WTC11 (cell line): ENCODE measurements at regions not wholly inside any gene's neighbourhood (a gene's known extent, or its start where the extent isn't known, plus 50 kb on each side); places are given as distances from the start of the nearest gene placed in this dataset.

Experiments
- ATAC-seq: fragments of 200-7000 bp; cut with Tn5 transposase; 2 replicates; pipeline ENCODE4 v1.10.0; 2021; ENCODE audit warnings: mild to moderate bottlenecking, moderate library complexity
- CTCF ChIA-PET: fragments of 300-600 bp; sonication (Branson Sonifier 250); formaldehyde crosslinking; loops from one replicate; lab custom pipeline; 2021; ENCODE audit warnings: antibody characterized with exemption; lab: Charles Lee
- POLR2A ChIA-PET: fragments of 350-600 bp; sonication (Branson Sonifier 250); formaldehyde crosslinking; loops from one replicate; lab custom pipeline; 2021; ENCODE audit warnings: antibody characterized with exemption; lab: Charles Lee
- DNase-seq: peaks from one replicate; pipeline ENCODE4 v3.0.0; 2021; ENCODE audit warnings: low spot score
- H3K27ac Mint-ChIP-seq: 2 replicates; pipeline ENCODE4 v1.8.0; 2021; ENCODE audit warnings: mixed read lengths
- H3K27me3 Mint-ChIP-seq: 2 replicates; pipeline ENCODE4 v1.8.0; 2021; ENCODE audit warnings: low read depth, mild to moderate bottlenecking, moderate library complexity, mixed read lengths
- H3K36me3 Mint-ChIP-seq: 2 replicates; pipeline ENCODE4 v1.8.0; 2021; ENCODE audit warnings: mixed read lengths
- H3K4me1 Mint-ChIP-seq: 2 replicates; pipeline ENCODE4 v1.8.0; 2022; ENCODE audit warnings: mixed read lengths
- H3K4me3 Mint-ChIP-seq: 2 replicates; pipeline ENCODE4 v1.8.0; 2021; ENCODE audit warnings: mild to moderate bottlenecking, moderate library complexity, mixed read lengths
- H3K9me3 Mint-ChIP-seq: 2 replicates; pipeline ENCODE4 v1.8.0; 2021; ENCODE audit warnings: mixed read lengths
- CREM ChIP-seq: sonication (generic); formaldehyde crosslinking; IDR thresholded peaks from 2 replicates; pipeline ENCODE4 v1.8.1; 2022; ENCODE audit warnings: mild to moderate bottlenecking, missing genetic modification reagents, moderate library complexity
- ELF4 ChIP-seq: sonication (generic); formaldehyde crosslinking; IDR thresholded peaks from 2 replicates; pipeline ENCODE4 v1.8.1; 2022; ENCODE audit warnings: low read depth, mild to moderate bottlenecking, moderate library complexity, missing genetic modification reagents
- EMX1 ChIP-seq: fragments of 250-450 bp; sonication (Bioruptor Pico); IDR thresholded peaks from 2 replicates; pipeline ENCODE4 v1.8.0; 2021; ENCODE audit warnings: mild to moderate bottlenecking
- FOXK1 ChIP-seq: sonication (generic); formaldehyde crosslinking; IDR thresholded peaks from 2 replicates; pipeline ENCODE4 v1.8.0; 2022; ENCODE audit warnings: mild to moderate bottlenecking, moderate library complexity, missing genetic modification reagents
- GTF2I ChIP-seq: fragments of 250-450 bp; sonication (Bioruptor Pico); conservative IDR thresholded peaks from 2 replicates; pipeline ENCODE4 v1.4.0; 2021; ENCODE audit warnings: mild to moderate bottlenecking
- HMGA2 ChIP-seq: fragments of 250-450 bp; sonication (Bioruptor Pico); IDR thresholded peaks from 2 replicates; pipeline ENCODE4 v1.4.0; 2021; ENCODE audit warnings: mild to moderate bottlenecking, moderate library complexity
- NFYB ChIP-seq: sonication (generic); formaldehyde crosslinking; conservative IDR thresholded peaks from 2 replicates; pipeline ENCODE4 v1.8.0; 2022; ENCODE audit warnings: low read depth, missing genetic modification reagents
- NR2C2 ChIP-seq: sonication (generic); formaldehyde crosslinking; IDR thresholded peaks from 2 replicates; pipeline ENCODE4 v1.8.0; 2022; ENCODE audit warnings: mild to moderate bottlenecking, missing genetic modification reagents
- NR3C1 ChIP-seq: sonication (generic); formaldehyde crosslinking; conservative IDR thresholded peaks from 2 replicates; pipeline ENCODE4 v1.8.1; 2023; ENCODE audit warnings: low read depth, mild to moderate bottlenecking, missing genetic modification reagents
- TCF7 ChIP-seq: sonication (generic); formaldehyde crosslinking; IDR thresholded peaks from 2 replicates; pipeline ENCODE4 v1.8.0; 2022; ENCODE audit warnings: mild to moderate bottlenecking, low read depth, missing genetic modification reagents, moderate library complexity
- TEAD1 ChIP-seq: sonication (generic); formaldehyde crosslinking; IDR thresholded peaks from 2 replicates; pipeline ENCODE4 v1.8.0; 2022; ENCODE audit warnings: mild to moderate bottlenecking, missing genetic modification reagents
- TEAD4 ChIP-seq: sonication (generic); formaldehyde crosslinking; IDR thresholded peaks from 2 replicates; pipeline ENCODE4 v1.8.0; 2022; ENCODE audit warnings: mild to moderate bottlenecking, missing genetic modification reagents
- ZBTB21 ChIP-seq: sonication (generic); formaldehyde crosslinking; IDR thresholded peaks from 2 replicates; pipeline ENCODE4 v1.8.1; 2023; ENCODE audit warnings: mild to moderate bottlenecking, missing genetic modification reagents, borderline replicate concordance
- ZNF121 ChIP-seq: sonication (generic); formaldehyde crosslinking; IDR thresholded peaks from 2 replicates; pipeline ENCODE4 v1.8.0; 2023; ENCODE audit warnings: missing genetic modification reagents
- ZNF317 ChIP-seq: sonication (generic); formaldehyde crosslinking; IDR thresholded peaks from 2 replicates; pipeline ENCODE4 v1.8.1; 2023; ENCODE audit warnings: low read depth, mild to moderate bottlenecking, moderate library complexity, missing genetic modification reagents, borderline replicate concordance
- TF ChIP-seq, protein P1 (sequence below): sonication (generic); formaldehyde crosslinking; IDR thresholded peaks from 2 replicates; pipeline ENCODE4 v1.8.1; 2022; ENCODE audit warnings: mild to moderate bottlenecking, missing genetic modification reagents, moderate library complexity, borderline replicate concordance
- TF ChIP-seq, protein P2 (sequence below): sonication (generic); formaldehyde crosslinking; IDR thresholded peaks from 2 replicates; pipeline ENCODE4 v1.8.1; 2023; ENCODE audit warnings: mild to moderate bottlenecking, missing genetic modification reagents, borderline replicate concordance
- TF ChIP-seq, protein P3 (sequence below): sonication (generic); formaldehyde crosslinking; IDR thresholded peaks from 2 replicates; pipeline ENCODE4 v1.8.0; 2022; ENCODE audit warnings: missing genetic modification reagents
- TF ChIP-seq, protein P4 (sequence below): sonication (generic); formaldehyde crosslinking; IDR thresholded peaks from 2 replicates; pipeline ENCODE4 v1.8.1; 2022; ENCODE audit warnings: missing genetic modification reagents, borderline replicate concordance
- TF ChIP-seq, protein P5 (sequence below): sonication (generic); formaldehyde crosslinking; IDR thresholded peaks from 2 replicates; pipeline ENCODE4 v1.8.1; 2023; ENCODE audit warnings: mild to moderate bottlenecking, missing genetic modification reagents
- TF ChIP-seq, protein P6 (sequence below): sonication (generic); formaldehyde crosslinking; IDR thresholded peaks from 2 replicates; pipeline ENCODE4 v1.8.0; 2022; ENCODE audit warnings: mild to moderate bottlenecking, missing genetic modification reagents
- TF ChIP-seq, protein P7 (sequence below): sonication (generic); formaldehyde crosslinking; IDR thresholded peaks from 2 replicates; pipeline ENCODE4 v1.8.0; 2022; ENCODE audit warnings: mild to moderate bottlenecking, missing genetic modification reagents

DNA sequence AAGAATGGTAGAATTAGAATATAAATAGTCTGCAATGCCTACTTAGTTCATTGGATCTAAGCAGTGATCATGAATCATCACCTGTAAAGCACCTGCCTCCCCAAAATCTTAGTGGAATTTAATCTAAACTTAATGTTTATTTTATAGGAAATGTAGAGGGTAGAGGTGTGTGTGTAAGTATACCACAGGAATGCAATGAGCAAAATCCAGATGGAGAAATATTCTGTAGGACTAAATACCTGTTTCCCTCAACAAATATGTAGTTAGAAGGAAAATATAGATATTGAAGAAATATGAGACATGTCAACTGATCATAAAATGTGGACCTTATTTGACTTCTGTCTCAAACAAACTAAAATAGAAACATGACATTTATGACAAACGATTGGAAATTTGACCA is 839.2 kb upstream of the FBXO33 start (continued):
- TF ChIP-seq CREM (CRISPR knock-in tag) = no peak
- no peak for TF ChIP-seq ZNF317 (CRISPR knock-in tag)
- no peak for TF ChIP-seq TCF7 (CRISPR knock-in tag)

DNA sequence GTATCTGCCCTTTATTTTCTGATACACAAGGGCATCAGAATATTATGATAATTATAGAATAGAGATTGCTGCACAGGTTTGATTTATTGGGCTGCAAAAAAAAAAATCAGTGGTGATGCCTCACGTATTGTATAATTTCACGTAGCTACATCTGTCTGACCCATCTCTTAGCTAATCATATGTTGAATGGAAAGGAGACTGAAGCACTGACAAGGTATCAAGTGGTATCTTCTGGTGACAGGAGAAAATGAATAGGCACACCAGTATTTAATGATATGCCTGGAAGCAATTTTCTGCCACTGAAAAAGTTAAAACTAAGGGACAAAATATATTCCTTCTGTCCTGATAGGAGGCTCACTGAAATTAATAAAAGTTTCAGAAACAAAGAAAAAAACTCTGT is 837.2 kb upstream of the FBXO33 start:
- H3K4me1 Mint-ChIP-seq = no peaks in the 10 kb centered on the region
- DNase-seq (no peak), ATAC-seq (no peak)
- POLR2A ChIA-PET = no interaction called here
- TF ChIP-seq FOXK1 (no peak), NR3C1 (no peak), EMX1 (CRISPR knock-in tag) (no peak), NR2C2 (CRISPR knock-in tag) (no peak), ELF4 (CRISPR knock-in tag) (no peak), ZNF121 (CRISPR knock-in tag) (no peak), TEAD1 (CRISPR knock-in tag) (no peak), TEAD4 (CRISPR knock-in tag) (no peak), NFYB (CRISPR knock-in tag) (no peak), ZBTB21 (CRISPR knock-in tag) (no peak), GTF2I (CRISPR knock-in tag) (no peak), CREM (CRISPR knock-in tag) (no peak), HMGA2 (CRISPR knock-in tag) (no peak)
- TF ChIP-seq, protein P1, sequence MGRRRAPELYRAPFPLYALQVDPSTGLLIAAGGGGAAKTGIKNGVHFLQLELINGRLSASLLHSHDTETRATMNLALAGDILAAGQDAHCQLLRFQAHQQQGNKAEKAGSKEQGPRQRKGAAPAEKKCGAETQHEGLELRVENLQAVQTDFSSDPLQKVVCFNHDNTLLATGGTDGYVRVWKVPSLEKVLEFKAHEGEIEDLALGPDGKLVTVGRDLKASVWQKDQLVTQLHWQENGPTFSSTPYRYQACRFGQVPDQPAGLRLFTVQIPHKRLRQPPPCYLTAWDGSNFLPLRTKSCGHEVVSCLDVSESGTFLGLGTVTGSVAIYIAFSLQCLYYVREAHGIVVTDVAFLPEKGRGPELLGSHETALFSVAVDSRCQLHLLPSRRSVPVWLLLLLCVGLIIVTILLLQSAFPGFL = no peak
- TF ChIP-seq, protein P2, sequence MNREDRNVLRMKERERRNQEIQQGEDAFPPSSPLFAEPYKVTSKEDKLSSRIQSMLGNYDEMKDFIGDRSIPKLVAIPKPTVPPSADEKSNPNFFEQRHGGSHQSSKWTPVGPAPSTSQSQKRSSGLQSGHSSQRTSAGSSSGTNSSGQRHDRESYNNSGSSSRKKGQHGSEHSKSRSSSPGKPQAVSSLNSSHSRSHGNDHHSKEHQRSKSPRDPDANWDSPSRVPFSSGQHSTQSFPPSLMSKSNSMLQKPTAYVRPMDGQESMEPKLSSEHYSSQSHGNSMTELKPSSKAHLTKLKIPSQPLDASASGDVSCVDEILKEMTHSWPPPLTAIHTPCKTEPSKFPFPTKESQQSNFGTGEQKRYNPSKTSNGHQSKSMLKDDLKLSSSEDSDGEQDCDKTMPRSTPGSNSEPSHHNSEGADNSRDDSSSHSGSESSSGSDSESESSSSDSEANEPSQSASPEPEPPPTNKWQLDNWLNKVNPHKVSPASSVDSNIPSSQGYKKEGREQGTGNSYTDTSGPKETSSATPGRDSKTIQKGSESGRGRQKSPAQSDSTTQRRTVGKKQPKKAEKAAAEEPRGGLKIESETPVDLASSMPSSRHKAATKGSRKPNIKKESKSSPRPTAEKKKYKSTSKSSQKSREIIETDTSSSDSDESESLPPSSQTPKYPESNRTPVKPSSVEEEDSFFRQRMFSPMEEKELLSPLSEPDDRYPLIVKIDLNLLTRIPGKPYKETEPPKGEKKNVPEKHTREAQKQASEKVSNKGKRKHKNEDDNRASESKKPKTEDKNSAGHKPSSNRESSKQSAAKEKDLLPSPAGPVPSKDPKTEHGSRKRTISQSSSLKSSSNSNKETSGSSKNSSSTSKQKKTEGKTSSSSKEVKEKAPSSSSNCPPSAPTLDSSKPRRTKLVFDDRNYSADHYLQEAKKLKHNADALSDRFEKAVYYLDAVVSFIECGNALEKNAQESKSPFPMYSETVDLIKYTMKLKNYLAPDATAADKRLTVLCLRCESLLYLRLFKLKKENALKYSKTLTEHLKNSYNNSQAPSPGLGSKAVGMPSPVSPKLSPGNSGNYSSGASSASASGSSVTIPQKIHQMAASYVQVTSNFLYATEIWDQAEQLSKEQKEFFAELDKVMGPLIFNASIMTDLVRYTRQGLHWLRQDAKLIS (CRISPR knock-in tag) = no peak
- TF ChIP-seq, protein P3, sequence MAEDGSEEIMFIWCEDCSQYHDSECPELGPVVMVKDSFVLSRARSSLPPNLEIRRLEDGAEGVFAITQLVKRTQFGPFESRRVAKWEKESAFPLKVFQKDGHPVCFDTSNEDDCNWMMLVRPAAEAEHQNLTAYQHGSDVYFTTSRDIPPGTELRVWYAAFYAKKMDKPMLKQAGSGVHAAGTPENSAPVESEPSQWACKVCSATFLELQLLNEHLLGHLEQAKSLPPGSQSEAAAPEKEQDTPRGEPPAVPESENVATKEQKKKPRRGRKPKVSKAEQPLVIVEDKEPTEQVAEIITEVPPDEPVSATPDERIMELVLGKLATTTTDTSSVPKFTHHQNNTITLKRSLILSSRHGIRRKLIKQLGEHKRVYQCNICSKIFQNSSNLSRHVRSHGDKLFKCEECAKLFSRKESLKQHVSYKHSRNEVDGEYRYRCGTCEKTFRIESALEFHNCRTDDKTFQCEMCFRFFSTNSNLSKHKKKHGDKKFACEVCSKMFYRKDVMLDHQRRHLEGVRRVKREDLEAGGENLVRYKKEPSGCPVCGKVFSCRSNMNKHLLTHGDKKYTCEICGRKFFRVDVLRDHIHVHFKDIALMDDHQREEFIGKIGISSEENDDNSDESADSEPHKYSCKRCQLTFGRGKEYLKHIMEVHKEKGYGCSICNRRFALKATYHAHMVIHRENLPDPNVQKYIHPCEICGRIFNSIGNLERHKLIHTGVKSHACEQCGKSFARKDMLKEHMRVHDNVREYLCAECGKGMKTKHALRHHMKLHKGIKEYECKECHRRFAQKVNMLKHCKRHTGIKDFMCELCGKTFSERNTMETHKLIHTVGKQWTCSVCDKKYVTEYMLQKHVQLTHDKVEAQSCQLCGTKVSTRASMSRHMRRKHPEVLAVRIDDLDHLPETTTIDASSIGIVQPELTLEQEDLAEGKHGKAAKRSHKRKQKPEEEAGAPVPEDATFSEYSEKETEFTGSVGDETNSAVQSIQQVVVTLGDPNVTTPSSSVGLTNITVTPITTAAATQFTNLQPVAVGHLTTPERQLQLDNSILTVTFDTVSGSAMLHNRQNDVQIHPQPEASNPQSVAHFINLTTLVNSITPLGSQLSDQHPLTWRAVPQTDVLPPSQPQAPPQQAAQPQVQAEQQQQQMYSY (CRISPR knock-in tag) = no peak
- TF ChIP-seq, protein P4, sequence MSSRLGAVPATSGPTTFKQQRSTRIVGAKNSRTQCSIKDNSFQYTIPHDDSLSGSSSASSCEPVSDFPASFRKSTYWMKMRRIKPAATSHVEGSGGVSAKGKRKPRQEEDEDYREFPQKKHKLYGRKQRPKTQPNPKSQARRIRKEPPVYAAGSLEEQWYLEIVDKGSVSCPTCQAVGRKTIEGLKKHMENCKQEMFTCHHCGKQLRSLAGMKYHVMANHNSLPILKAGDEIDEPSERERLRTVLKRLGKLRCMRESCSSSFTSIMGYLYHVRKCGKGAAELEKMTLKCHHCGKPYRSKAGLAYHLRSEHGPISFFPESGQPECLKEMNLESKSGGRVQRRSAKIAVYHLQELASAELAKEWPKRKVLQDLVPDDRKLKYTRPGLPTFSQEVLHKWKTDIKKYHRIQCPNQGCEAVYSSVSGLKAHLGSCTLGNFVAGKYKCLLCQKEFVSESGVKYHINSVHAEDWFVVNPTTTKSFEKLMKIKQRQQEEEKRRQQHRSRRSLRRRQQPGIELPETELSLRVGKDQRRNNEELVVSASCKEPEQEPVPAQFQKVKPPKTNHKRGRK (CRISPR knock-in tag) = no peak
- TF ChIP-seq, protein P5, sequence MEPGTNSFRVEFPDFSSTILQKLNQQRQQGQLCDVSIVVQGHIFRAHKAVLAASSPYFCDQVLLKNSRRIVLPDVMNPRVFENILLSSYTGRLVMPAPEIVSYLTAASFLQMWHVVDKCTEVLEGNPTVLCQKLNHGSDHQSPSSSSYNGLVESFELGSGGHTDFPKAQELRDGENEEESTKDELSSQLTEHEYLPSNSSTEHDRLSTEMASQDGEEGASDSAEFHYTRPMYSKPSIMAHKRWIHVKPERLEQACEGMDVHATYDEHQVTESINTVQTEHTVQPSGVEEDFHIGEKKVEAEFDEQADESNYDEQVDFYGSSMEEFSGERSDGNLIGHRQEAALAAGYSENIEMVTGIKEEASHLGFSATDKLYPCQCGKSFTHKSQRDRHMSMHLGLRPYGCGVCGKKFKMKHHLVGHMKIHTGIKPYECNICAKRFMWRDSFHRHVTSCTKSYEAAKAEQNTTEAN (CRISPR knock-in tag) = no peak
- TF ChIP-seq, protein P6, sequence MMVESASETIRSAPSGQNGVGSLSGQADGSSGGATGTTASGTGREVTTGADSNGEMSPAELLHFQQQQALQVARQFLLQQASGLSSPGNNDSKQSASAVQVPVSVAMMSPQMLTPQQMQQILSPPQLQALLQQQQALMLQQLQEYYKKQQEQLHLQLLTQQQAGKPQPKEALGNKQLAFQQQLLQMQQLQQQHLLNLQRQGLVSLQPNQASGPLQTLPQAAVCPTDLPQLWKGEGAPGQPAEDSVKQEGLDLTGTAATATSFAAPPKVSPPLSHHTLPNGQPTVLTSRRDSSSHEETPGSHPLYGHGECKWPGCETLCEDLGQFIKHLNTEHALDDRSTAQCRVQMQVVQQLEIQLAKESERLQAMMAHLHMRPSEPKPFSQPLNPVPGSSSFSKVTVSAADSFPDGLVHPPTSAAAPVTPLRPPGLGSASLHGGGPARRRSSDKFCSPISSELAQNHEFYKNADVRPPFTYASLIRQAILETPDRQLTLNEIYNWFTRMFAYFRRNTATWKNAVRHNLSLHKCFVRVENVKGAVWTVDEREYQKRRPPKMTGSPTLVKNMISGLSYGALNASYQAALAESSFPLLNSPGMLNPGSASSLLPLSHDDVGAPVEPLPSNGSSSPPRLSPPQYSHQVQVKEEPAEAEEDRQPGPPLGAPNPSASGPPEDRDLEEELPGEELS (CRISPR knock-in tag) = no peak
- TF ChIP-seq, protein P7, sequence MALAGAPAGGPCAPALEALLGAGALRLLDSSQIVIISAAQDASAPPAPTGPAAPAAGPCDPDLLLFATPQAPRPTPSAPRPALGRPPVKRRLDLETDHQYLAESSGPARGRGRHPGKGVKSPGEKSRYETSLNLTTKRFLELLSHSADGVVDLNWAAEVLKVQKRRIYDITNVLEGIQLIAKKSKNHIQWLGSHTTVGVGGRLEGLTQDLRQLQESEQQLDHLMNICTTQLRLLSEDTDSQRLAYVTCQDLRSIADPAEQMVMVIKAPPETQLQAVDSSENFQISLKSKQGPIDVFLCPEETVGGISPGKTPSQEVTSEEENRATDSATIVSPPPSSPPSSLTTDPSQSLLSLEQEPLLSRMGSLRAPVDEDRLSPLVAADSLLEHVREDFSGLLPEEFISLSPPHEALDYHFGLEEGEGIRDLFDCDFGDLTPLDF (CRISPR knock-in tag) = no peak
- CTCF ChIA-PET = no interaction called here
- no peaks in the 10 kb centered on the region for H3K36me3 Mint-ChIP-seq
- no peak overlapping the region for H3K27ac Mint-ChIP-seq
- no peak overlapping the region for H3K4me3 Mint-ChIP-seq
- peaks cover 14% of the 10 kb centered on the region for H3K9me3 Mint-ChIP-seq
- H3K27me3 Mint-ChIP-seq = no peaks in the 10 kb centered on the region
